Suppressor macrophage (primary cell): ENCODE measurements at regions not wholly inside any gene's neighbourhood (a gene's known extent, or its start where the extent isn't known, plus 50 kb on each side); places are given as distances from the start of the nearest gene placed in this dataset.
"Not testable (repeated sequence)": the region's sequence is repeated elsewhere in the genome, so short reads cannot be mapped to it uniquely, and the experiment has no call there.

Experiments
- DNase-seq, 4 experiments: peaks; one replicate each; pipeline ENCODE4 v3.0.0-alpha.2; 2020 to 2022

- no peak for DNase-seq
Measured at GRCh38 chr5:164532235-164532900, 1026.9 kb downstream of the MAT2B start.

GRCh38 chr5:164533426-164533825 is 1028.0 kb downstream of the MAT2B start:
- DNase-seq = not testable (repeated sequence)

- no peak for DNase-seq
Measured at GRCh38 chr5:164540174-164540573, 1034.8 kb downstream of the MAT2B start.

- no peak for DNase-seq
Measured at GRCh38 chr5:164545507-164545906, 1040.1 kb downstream of the MAT2B start.

- no peak for DNase-seq
Measured at GRCh38 chr5:164553851-164554250, 1048.4 kb downstream of the MAT2B start.

- DNase-seq = no peak
Measured at GRCh38 chr5:164555809-164556208, 1050.4 kb downstream of the MAT2B start.

- DNase-seq = no peak
Measured at GRCh38 chr5:164560216-164560615, 1054.8 kb downstream of the MAT2B start.

GRCh38 chr5:164561933-164562872 is 1056.8 kb downstream of the MAT2B start:
- DNase-seq = no peak

GRCh38 chr5:164563370-164563769 is 1058.0 kb downstream of the MAT2B start:
- DNase-seq = no peak

- no peak for DNase-seq
Measured at GRCh38 chr5:164573397-164573796, 1068.0 kb downstream of the MAT2B start.

GRCh38 chr5:164577201-164577600 is 1071.8 kb downstream of the MAT2B start:
- DNase-seq = no peak

GRCh38 chr5:164577742-164578141 is 1072.3 kb downstream of the MAT2B start:
- DNase-seq = no peak

GRCh38 chr5:164578401-164578800 is 1073.0 kb downstream of the MAT2B start:
- DNase-seq = no peak

GRCh38 chr5:164578911-164579310 is 1073.5 kb downstream of the MAT2B start:
- DNase-seq = no peak

- no peak for DNase-seq
Measured at GRCh38 chr5:164580155-164580554, 1074.7 kb downstream of the MAT2B start.

GRCh38 chr5:164581889-164582288 is 1076.5 kb downstream of the MAT2B start:
- DNase-seq = no peak

GRCh38 chr5:164593982-164594381 is 1088.6 kb downstream of the MAT2B start:
- no peak for DNase-seq

GRCh38 chr5:164597293-164597900 is 1092.0 kb downstream of the MAT2B start:
- DNase-seq = peak; percentile 5 to 28 (median 14)

- no peak for DNase-seq
Measured at GRCh38 chr5:164600274-164600673, 1094.9 kb downstream of the MAT2B start.

- DNase-seq = no peak
Measured at GRCh38 chr5:164600929-164601535, 1095.6 kb downstream of the MAT2B start.

- no peak for DNase-seq
Measured at GRCh38 chr5:164608507-164608906, 1103.1 kb downstream of the MAT2B start.

- no peak for DNase-seq
Measured at GRCh38 chr5:164610374-164610773, 1105.0 kb downstream of the MAT2B start.

GRCh38 chr5:164614707-164615106 is 1109.3 kb downstream of the MAT2B start:
- DNase-seq = no peak
